Mesenteric fat pad (tissue), 1 donor: ENCODE measurements at regions not wholly inside any gene's neighbourhood (a gene's known extent, or its start where the extent isn't known, plus 50 kb on each side); places are given as distances from the start of the nearest gene placed in this dataset.

Source experiments
- DNase-seq: peaks from one replicate; pipeline ENCODE4 v3.0.0-alpha.2; 2020; ENCODE audit warnings: low spot score
- donor health status: DM: yes; HTN: yes; CAD: no.

- no peak for DNase-seq
Measured at GRCh38 chr6:43876602-43877001, 106.6 kb downstream of the VEGFA start.

- no peak for DNase-seq
Measured at GRCh38 chr6:43875849-43876572, 106.0 kb downstream of the VEGFA start.

GRCh38 chr6:43874814-43875590, 105.0 kb downstream of the VEGFA start:
- DNase-seq: no peak

- no peak for DNase-seq
Measured at GRCh38 chr6:43873806-43874714, 104.0 kb downstream of the VEGFA start.

- no peak for DNase-seq
Measured at GRCh38 chr6:43871933-43872332, 101.9 kb downstream of the VEGFA start.

- no peak for DNase-seq
Measured at GRCh38 chr6:43871284-43871683, 101.3 kb downstream of the VEGFA start.

- no peak for DNase-seq
Measured at GRCh38 chr6:43870660-43871061, 100.7 kb downstream of the VEGFA start.

GRCh38 chr6:43869792-43870659, 100.0 kb downstream of the VEGFA start:
- DNase-seq: no peak

GRCh38 chr6:43869079-43869710, 99.2 kb downstream of the VEGFA start:
- no peak for DNase-seq

- no peak for DNase-seq
Measured at GRCh38 chr6:43868467-43868866, 98.5 kb downstream of the VEGFA start.

- no peak for DNase-seq
Measured at GRCh38 chr6:43867996-43868395, 98.0 kb downstream of the VEGFA start.

GRCh38 chr6:43867246-43867645, 97.2 kb downstream of the VEGFA start:
- no peak for DNase-seq

- no peak for DNase-seq
Measured at GRCh38 chr6:43865932-43866645, 96.1 kb downstream of the VEGFA start.

- DNase-seq: no peak
Measured at GRCh38 chr6:43865086-43865485, 95.1 kb downstream of the VEGFA start.

- DNase-seq: no peak
Measured at GRCh38 chr6:43862925-43863324, 92.9 kb downstream of the VEGFA start.

GRCh38 chr6:43861212-43861894, 91.3 kb downstream of the VEGFA start:
- DNase-seq: no peak

GRCh38 chr6:43860285-43860684, 90.3 kb downstream of the VEGFA start:
- no peak for DNase-seq

- no peak for DNase-seq
Measured at GRCh38 chr6:43859213-43859612, 89.2 kb downstream of the VEGFA start.
